ENCODE measurements at regions not wholly inside any gene's neighbourhood (a gene's known extent, or its start where the extent isn't known, plus 50 kb on each side); places are given as distances from the start of the nearest gene placed in this dataset.
"Not testable (repeated sequence)": the region's sequence is repeated elsewhere in the genome, so short reads cannot be mapped to it uniquely, and the experiment has no call there.

DNA sequence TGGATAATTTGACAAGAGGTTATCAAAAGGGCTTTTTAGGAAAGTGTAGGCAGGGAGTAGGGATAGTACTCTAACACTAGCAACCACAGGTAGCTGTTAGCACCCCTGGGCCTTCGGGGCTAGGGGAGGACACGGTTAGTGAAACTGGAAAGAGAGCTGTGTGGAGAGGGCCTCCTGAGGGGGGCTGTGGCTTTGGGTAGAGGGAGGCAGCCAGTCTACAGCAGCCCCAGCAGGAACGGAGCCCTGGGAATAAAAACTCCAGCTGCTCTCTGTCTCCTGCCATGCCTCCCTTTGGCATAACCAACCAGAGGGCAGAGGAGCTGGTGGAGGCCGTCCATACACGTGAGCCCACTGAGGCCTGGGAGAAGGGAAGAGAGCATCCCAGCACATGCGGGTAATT is 223.2 kb downstream of the FOXD2 start:
- DNase-seq (ENCODE audit: low spot score), result no peak

- no peak for DNase-seq (ENCODE audit: low spot score)
Measured at GRCh38 chr1:47662068-47662467, 224.2 kb downstream of the FOXD2 start.

DNA sequence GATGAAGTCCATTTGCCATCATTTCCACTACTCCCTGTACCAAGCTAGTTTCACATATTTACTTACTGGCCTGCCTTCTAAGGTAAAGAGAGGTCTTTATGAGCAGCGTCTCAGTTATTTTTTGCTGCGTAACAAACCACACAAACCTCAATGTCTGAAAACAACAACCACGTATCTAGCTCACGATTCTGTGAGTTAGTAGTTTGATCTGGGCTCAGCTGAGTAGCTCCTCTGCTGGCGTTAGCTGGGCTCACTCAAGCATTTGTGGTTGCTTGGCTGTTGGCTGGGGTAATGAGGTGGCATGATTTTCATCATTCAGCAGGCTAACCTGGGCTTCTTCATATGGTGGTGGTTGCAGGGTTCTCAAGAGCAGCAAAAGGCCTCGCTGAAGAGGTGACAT is 225.4 kb downstream of the FOXD2 start:
- no peak for DNase-seq (ENCODE audit: low spot score)

- no peak for DNase-seq (ENCODE audit: low spot score)
Measured at GRCh38 chr1:47664356-47664755, 226.5 kb downstream of the FOXD2 start.

DNA sequence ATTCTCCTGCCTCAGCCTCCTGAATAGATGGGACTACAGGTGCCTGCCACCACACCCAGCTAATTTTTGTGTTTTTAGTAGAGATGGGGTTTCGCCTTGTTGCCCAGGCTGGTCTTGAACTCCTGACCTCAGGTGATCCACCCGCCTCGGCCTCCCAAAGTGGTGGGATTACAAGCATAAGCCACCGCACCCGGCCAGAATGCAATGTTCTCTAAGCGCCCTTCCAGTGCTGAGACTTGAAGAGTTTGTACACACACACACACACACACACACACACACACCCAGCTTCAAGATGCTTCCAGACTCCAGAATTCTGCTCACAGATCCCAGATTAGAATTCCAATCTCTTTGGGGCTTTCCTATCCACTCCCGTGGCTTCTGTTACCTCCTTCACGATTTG is 227.1 kb downstream of the FOXD2 start:
- DNase-seq (ENCODE audit: low spot score), result not testable (repeated sequence)

GRCh38 chr1:47669081-47669585 is 231.3 kb downstream of the FOXD2 start:
- DNase-seq (ENCODE audit: low spot score), result no peak

- DNase-seq (ENCODE audit: low spot score), result no peak
Measured at GRCh38 chr1:47672622-47673021, 234.8 kb downstream of the FOXD2 start.

DNA sequence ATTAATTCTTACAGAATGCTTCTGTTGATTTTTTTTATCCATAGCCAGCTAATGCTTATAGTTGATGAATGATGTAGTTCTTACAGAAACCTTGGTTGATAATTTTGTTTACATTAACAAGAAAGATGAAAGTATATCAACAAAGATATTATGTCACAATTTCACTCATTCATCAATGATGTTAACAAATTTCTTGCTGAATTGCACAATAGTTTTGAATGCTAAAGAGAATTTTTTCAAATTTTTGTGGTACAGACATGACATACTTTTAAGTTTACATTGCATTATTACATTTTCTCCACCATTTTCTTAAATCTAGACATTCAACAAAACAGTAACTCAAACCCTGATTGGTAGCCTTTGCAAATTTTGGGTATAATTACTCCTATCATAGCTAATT is 236.3 kb downstream of the FOXD2 start:
- no peak for DNase-seq (ENCODE audit: low spot score)

DNA sequence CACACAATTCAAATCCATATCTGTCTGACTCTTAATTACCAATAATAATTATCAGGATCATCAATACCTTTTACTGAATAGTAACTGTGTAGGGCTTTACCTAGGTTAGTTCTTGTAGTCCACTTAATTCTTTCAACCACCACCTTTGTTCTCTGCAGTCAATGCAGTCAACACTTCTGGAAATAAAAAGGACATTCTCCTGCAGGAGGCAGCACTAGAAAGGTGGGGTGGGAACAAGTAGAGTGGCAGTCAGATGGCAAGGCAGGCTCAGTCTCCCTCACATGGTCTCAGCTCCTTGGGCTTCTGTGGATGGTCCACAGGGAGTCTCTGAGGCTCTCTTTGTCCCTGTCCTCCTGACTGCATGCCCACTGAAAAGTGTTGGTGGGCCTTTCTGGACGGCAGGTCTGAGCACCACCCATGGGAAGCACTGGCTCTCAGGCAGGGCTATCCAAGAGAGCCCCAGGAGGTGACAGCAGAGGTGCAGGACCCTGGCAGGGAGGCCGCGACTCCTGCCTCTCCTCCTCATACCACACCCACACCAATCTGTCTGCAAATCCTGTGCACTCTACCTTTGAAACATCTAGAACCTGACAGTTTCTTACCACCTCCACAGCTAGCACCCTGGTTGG is 237.3 kb downstream of the FOXD2 start:
- no peak for DNase-seq (ENCODE audit: low spot score)

DNA sequence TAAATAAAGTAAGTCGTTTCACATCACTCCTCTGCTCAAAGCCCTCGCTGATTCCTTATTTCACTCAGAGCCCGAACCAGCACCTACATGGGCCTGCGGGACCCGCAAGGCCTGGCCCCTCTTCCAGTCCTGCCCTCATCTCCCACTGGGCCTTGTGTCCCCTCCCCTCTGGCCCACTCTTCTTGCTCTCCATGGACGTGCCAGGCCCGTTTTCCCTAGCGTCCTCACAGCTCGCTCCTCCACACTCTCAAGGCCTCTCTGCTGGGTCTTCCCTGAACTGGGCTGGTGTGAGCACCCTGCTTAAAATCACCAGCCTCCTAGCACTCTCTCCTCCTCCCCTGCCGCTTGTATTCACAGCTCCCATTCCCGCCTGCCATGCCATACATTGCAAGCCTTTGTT is 237.9 kb downstream of the FOXD2 start:
- no peak for DNase-seq (ENCODE audit: low spot score)

DNA sequence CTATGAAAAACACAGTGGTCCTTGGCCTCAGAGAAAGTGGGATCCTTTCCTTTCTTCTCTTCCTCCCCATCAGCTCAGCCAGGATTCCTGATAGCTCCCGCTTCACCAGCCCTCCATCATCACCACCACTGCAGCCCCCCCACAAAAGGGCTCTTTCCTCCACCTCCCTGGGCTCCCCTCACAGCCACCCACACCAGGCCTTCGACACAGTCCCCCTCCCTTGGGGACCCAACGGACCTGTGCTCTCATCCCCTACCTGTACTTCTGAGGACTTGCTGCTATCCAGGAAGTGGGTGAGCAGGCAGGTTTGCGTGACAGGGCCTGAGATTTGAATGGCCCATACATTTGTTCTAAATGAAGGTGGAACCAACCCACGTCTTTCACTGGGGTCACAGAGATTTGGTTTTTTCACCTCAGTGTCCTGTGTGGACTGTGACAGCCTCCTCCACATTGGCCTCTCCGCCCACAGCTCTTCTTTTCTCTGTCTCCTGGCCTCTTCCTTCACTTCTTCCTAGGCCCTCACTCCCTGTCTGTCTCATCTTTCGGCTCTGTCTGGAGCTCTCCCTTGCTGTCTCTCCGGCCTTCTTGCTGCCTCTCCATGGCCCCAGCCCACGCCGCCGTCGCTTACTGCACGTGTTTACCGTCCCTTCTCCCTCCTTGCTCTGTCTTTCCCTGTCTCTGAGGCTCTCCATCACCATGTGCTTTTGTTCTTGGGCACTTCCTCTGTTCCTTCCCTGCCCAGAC is 238.6 kb downstream of the FOXD2 start:
- DNase-seq (ENCODE audit: low spot score), result no peak

DNA sequence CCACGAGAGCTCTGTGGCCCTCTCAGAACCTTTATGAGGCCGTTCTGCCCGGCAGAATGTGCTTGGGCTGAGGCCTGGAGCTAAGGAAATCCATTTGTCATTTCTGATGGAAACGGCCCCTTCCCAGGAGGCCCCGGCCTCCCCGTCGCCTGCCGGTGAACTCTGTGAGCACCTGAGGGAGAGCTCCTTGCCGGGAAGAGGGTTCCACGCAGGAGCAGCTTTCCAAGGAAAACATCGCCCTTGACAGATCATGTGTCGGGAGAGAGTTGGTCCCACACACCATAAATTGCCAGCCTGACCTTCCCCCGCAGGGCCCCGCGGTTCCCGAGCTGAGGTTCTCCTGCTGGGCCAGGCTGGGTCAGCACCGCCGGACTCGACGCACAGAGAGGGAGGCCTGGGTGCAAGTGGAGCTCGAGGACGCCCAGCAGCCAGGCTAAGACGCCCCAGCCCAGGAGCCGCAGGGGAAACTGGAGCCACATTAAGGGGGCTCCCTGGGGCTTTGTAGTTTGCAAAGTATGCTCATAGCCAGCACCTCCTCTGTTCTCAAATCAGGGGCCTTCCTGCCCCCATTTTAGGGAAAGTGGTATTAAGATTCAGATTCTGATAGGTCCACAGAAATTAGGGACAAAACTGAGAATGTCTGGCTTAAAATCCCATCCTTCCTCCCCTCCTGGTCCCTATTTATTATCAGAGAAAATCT is 239.5 kb downstream of the FOXD2 start:
- no peak for DNase-seq (ENCODE audit: low spot score)

DNA sequence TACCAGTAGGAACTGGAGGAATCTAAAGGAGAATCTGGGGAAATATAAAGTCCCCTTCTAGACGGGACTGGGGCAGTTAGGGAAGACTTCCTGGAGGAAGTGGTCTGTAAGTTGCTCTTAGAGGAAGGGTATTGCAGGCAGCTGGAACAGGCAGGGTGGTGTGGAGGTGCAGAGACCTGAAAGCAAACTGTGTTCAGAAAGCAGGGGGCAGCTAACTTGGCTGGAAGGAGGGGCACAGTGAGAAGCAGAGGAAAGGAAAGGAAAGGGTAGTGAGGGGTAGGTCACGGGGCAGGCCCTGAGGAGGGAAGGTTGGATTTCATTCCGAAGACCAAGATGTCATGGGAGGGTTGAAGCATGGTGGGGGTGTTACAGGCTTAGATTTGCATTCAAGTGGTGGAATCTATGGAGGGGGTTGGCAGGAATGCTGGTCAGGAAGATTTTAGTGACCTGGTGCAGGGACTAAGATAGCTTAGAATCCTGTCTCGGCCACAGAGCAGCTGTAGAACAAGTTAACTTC is 240.7 kb downstream of the FOXD2 start:
- no peak for DNase-seq (ENCODE audit: low spot score)

- DNase-seq (ENCODE audit: low spot score), result peak; percentile 57
Measured at GRCh38 chr1:47679301-47679791, 241.5 kb downstream of the FOXD2 start.

DNA sequence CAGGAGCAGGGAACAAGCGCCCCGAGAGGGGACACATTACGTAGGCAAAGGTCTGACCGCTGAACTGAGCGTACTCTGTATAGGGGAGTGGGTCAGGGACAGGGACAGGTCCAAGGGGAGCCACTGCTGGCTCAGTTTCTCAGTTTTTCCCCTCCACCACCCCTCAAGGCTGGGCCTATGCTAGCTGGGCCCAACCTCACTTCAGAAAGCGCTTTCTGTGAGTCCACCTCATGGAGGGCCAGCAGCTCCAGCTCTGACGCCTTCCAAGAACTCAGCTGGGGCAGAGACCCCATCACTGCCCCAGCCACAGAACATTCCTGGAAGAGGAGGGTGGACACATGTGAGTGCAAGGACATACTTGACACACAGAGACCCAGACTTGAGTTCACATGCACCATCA is 242.0 kb downstream of the FOXD2 start:
- DNase-seq (ENCODE audit: low spot score), result no peak

DNA sequence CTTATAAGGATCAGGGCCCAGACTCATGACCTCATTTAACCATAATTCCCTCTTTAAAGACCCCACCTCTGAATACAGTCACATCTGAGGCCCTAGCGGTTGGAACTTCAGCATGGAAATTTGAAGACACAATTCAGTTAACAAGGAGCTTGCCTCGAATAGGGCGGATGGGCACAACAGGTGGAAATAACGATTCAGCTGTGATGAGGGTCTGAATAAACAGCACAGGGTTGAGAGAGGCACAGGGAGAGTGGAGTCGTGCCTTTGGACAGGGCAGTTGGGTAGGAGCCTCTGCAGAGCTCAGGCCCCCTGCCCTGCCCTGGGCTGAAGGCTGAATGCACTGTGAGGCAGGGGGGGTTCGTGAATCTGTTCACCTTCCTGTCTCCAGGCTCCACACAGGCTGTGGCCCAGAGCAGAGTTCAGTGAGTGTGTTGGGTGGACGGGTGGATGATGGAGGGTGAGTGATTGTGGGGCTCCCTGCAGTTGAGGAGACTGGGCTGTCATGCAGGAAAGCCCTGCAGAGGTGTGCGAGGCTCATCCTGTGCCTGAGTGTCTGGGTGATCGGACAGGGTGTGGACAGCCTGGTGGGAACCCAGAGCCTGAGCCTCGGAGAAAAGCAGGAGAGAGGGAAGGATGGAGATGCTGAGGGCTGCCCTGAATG is 243.1 kb downstream of the FOXD2 start:
- DNase-seq (ENCODE audit: low spot score), result no peak

DNA sequence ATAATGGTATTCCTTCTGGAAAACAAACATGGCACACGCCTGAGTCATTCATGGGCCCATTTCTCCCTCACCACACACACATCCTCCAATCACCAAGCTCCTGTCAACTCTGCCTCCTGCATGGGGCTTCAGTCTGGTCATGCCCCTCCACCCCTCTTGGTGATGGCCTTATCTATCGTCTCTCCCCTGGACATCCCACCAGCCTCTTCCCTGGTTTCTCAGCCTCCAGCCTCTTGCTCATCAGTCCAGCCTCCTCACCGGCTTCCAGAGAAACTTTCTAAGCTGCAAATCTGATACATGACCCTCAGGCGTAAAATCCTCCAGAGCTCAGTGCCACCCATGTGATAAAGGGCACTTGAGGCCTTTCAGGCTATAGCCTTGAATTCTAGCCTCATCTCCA is 243.9 kb downstream of the FOXD2 start:
- DNase-seq (ENCODE audit: low spot score), result no peak

GRCh38 chr1:47682198-47682597 is 244.4 kb downstream of the FOXD2 start:
- DNase-seq (ENCODE audit: low spot score), result no peak

DNA sequence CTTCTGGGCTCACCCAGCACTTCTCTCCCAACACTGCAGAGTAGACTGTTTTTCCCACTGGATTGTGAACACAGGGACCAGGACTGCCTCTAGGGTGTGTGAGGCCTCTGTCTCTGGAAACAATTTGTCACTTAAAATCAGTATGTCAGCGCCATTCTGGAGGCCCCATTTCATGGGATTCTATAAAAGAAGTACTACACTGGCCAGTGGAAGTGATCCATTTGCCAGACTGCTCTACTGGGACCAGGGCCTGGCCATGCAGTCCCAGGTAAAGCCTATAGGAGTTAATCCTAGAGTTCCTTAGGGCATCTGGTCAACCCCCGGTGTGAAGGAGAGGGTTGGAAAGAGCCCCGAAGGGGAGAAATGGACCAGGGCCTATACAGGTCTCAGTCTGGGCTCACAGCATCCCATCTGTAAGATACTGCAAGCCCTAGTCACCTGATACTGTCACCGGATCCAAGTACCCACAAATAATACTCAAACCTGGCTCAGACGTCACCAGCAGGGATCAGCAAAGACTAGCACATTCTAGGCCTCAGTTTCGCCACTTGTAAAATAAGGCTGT is 245.0 kb downstream of the FOXD2 start:
- DNase-seq (ENCODE audit: low spot score), result no peak

DNA sequence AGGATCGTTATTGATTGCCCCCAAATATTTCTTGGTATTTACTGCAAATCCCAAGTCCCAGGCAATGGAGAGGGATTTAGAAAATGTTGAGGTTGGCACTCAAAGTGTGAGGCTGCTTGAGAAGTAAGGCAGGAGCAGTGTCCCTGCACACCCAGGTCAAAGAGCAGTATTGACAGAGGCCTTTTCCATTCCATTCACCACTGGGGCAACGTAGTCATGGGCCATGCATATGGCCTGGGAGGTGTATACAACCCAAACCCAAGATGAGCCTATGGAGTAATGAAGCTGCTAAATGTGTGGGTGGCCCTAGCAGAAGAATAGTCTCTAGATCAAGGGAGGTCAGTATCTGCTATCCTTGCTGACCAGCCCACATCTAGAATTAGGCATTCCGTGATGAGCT is 245.6 kb downstream of the FOXD2 start:
- DNase-seq (ENCODE audit: low spot score), result no peak

GRCh38 chr1:47684518-47684917 is 246.7 kb downstream of the FOXD2 start:
- DNase-seq (ENCODE audit: low spot score), result no peak
